Esophagus muscularis mucosa (tissue), 4 donors: ENCODE measurements at regions not wholly inside any gene's neighbourhood (a gene's known extent, or its start where the extent isn't known, plus 50 kb on each side); places are given as distances from the start of the nearest gene placed in this dataset.

Experiments used
- EP300 ChIP-seq: sonication (generic); formaldehyde crosslinking; IDR thresholded peaks from one replicate; pipeline ENCODE4 v1.6.1; 2017; ENCODE audit warnings: antibody characterized with exemption
- POLR2A ChIP-seq: fragments of 450-650 bp; IDR thresholded peaks from one replicate; pipeline ENCODE4 v1.6.1; 2017; ENCODE audit warnings: antibody characterized with exemption, moderate library complexity, mild to moderate bottlenecking, low read depth
- POLR2AphosphoS5 ChIP-seq, 2 donors: sonication (generic); formaldehyde crosslinking; IDR thresholded peaks; one replicate each; pipeline ENCODE4 v1.6.1; 2017; ENCODE audit warnings: antibody characterized with exemption in 2 of 2
- TF ChIP-seq, protein P1 (sequence below), 3 experiments: fragments of 200-600 bp in 2 of 3; fragments of 450-650 bp in 1 of 3; sonication (generic) in 2 of 3; IDR thresholded peaks; one replicate each; pipeline ENCODE4 v1.5.1; 2017 to 2019; ENCODE audit warnings: antibody characterized with exemption in 3 of 3, mild to moderate bottlenecking in 2 of 3, moderate library complexity in 1 of 3

DNA sequence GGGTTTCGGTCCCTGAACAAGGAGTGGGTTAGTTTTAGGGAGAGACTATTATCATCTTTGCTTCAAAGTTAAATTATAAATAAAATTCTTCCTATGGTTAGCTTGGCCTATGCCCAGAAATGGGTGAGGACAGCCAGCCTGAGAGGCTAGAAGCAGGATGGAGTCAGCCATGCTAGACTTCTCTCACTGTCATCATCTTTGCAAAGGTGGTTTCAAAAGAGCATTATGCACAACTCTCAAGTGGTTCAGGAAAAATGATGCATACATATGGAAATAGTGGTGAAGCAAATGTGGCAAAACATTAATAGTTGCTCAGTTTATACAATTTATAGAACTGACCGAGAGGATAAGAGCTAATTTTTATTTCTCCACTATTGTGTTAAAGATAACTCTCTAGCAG, 124.3 kb upstream of the FOXN2 start:
- TF ChIP-seq, protein P1, sequence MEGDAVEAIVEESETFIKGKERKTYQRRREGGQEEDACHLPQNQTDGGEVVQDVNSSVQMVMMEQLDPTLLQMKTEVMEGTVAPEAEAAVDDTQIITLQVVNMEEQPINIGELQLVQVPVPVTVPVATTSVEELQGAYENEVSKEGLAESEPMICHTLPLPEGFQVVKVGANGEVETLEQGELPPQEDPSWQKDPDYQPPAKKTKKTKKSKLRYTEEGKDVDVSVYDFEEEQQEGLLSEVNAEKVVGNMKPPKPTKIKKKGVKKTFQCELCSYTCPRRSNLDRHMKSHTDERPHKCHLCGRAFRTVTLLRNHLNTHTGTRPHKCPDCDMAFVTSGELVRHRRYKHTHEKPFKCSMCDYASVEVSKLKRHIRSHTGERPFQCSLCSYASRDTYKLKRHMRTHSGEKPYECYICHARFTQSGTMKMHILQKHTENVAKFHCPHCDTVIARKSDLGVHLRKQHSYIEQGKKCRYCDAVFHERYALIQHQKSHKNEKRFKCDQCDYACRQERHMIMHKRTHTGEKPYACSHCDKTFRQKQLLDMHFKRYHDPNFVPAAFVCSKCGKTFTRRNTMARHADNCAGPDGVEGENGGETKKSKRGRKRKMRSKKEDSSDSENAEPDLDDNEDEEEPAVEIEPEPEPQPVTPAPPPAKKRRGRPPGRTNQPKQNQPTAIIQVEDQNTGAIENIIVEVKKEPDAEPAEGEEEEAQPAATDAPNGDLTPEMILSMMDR (IDR thresholded peaks at IDR 0.05) = no peak
- TF ChIP-seq POLR2A = no peak
- TF ChIP-seq EP300 = no peak
- no peak for TF ChIP-seq POLR2AphosphoS5 (IDR thresholded peaks at IDR 0.05)
